Mononuclear cell (primary cell): ENCODE measurements at regions not wholly inside any gene's neighbourhood (a gene's known extent, or its start where the extent isn't known, plus 50 kb on each side); places are given as distances from the start of the nearest gene placed in this dataset.

ENCODE experiments used
- H3K27me3 ChIP-seq: 2 replicates; pipeline ENCODE4 v1.6.0; 2011; ENCODE audit warnings: low read length, control low read depth; ENCODE audit not compliant: insufficient read depth
- H3K4me1 ChIP-seq: 2 replicates; pipeline ENCODE4 v1.5.1; 2011; ENCODE audit warnings: mild to moderate bottlenecking, low read length, control low read depth; ENCODE audit not compliant: insufficient read depth
- H3K4me3 ChIP-seq: 2 replicates; pipeline ENCODE4 v1.5.1; 2011; ENCODE audit warnings: mild to moderate bottlenecking, low read length, moderate library complexity
- H3K9me3 ChIP-seq: 2 replicates; pipeline ENCODE4 v1.5.1; 2011; ENCODE audit warnings: low read depth, mild to moderate bottlenecking, control low read depth, low read length

DNA sequence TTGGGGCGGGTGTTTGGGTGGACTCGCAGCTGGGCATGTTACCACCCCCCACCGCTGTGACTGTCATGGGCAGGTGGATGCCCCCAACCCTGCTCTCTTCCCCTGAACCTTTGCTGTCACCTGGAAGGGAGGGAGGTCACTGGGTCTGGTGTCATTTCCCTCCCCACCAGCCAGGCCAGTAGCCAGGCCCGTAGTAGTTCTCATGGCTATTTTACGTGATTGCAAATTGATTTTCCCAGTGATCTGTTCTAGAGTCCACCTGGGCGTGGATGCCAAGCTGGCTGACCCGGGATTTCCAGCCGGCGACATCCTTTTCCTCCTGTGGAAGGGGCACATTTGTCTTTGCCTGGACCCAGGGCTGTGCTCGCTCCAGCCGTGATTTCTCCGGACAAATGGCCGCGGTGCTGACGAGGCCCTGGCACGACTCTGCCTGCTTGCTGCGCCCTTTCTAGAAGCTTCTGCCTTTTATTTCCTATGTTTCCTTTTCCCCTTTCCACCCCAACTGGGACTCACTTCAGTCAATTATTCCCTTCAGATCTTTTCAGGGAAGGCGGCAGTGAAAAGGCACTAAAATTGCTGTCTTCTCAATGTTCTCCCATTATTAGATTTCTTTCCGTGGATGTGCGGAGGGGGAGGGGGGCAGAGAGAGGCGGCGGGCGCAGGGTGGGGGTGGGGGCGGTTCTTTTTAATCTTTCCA is 226.9 kb upstream of the CIBAR2 start:
- H3K4me3 ChIP-seq, result no peak overlapping the region
- H3K4me1 ChIP-seq, result peaks cover 13% of the 10 kb centered on the region
- no peaks in the 10 kb centered on the region for H3K9me3 ChIP-seq
- no peaks in the 10 kb centered on the region for H3K27me3 ChIP-seq

DNA sequence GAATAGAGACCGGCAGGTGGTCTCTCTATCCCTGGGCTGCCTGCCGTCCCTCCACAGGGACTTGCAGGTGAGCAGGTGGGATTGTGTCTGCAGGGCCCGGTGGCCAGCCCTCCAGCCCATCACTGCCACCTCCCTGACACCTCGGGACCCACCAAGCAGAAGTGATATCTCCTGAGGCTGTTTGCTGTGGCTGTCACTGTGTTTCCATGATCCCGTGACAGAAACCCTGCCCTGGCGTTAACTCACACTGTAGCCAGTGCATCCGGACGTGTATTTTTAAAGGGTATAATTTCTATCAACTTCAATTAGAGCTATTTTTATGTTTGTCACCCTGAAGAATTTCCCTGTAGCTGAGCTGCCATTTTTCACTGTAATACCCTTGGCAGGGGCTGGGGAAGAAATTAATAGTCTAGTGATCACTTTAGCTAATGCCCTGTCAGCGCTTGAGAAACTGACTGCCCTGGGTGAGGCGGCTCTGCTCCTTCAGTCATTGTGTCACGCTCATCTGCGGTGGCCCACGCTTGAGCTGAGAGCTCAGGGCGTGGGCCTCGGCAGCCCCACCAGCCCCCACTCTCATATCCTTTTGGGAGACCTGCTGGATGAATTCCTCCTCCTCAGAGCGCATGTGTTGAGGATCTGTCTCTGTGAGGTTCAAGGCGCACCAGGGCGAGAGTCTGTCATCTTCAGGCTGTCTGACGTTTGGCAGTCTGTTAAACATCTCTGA is 229.9 kb upstream of the CIBAR2 start:
- no peaks in the 10 kb centered on the region for H3K9me3 ChIP-seq
- H3K27me3 ChIP-seq, result no peaks in the 10 kb centered on the region
- H3K4me3 ChIP-seq, result no peak overlapping the region

DNA sequence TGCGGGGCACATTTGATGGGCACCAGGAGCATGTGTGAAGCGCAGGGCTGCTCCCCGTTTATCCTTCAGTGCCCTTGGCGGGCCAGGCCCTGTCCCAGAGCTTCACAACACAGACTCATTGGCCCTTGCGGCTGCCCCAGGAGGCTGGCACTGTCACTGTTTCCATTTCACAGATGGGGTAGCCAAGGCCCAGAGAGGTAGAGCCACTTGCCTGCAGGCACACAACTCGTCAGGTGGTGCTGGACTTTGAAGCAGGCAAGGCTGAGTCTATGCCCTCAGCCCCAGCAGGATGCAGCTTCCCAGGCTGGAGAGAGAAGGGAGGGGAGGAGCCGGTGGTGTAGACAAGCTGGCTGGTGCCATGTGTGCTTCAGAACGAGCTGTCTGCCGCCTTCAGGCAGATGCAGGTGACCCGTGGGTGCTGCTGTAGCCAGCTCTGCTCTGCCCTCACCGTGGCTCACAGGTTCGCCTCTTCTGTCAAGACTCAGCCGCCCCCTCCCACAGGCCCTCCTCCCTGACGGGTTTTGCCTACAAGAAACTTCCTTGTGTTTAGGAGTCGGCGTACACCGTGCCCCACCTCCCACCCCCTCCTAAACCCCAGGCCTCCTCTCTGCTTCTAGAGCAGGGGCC is 232.3 kb upstream of the CIBAR2 start:
- Histone ChIP-seq H3K4me1 (no peaks in the 10 kb centered on the region), H3K4me3 (no peak overlapping the region), H3K9me3 (no peaks in the 10 kb centered on the region), H3K27me3 (no peaks in the 10 kb centered on the region)

More for the DNA sequence above, 229.9 kb upstream of the CIBAR2 start:
- no peaks in the 10 kb centered on the region for H3K4me1 ChIP-seq

DNA sequence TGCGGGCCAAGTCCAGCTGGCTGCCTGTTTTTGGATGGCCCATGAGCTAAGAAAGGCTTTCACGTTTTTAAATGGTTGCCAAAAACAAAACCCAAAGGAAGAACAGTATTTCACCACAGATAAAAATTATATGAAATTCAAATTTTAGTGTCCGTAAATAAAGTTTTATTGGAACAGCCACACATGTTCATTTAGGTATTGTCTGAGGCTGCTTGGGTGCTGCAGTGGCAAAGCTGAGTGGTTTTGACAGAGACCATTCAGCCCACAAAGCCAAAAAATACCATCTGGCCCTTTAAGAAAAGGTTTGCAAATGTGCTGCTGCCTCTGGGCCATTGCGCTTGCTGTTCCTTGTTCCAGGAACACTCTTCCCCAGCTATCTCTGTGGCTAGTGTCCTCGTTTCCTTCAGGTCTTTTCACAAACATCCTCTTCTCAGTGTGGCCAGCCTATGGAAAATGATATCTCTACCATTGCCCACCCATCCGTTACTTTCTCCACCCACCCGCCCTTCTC is 232.9 kb upstream of the CIBAR2 start:
- no peak overlapping the region for H3K4me3 ChIP-seq
- H3K27me3 ChIP-seq, result no peaks in the 10 kb centered on the region
- no peaks in the 10 kb centered on the region for H3K9me3 ChIP-seq
- no peaks in the 10 kb centered on the region for H3K4me1 ChIP-seq

DNA sequence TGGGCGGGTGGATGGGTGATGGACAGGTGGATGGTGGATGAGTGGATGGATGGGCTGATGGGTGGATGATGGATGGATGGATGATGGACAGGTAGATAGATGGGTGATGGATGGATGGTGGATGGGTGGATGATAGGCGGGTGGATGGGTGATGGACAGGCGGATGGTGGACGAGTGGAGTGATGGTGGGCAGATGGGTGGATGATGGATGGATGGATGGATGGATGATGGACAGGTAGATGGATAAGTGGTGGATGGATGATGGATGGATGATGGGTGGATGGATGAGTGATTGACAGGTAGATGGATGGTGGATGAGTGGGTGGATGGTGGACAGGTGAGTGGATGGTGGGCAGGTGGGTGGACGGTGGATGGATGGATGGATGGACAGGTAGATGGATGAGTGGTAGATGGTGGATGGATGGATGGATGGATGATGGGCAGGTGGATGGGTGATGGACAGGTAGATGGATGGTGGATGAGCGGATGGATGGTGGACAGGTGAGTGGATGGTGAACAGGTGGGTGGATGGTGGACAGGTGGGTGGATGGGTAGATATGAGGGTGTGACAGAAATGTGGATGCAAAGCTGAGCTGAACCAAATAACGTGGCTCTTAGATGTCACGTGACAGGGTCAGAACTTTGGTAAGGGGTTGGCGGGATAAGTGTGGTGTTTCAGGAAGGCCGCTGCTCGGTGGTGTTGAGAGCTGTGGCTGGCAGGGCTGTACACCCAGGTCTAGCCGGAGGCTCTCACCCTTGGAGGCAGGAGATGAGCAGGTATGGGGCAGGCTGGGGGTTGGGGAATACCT is 234.3 kb upstream of the CIBAR2 start:
- Histone ChIP-seq H3K4me3 (no peak overlapping the region), H3K4me1 (no peaks in the 10 kb centered on the region), H3K9me3 (no peaks in the 10 kb centered on the region), H3K27me3 (no peaks in the 10 kb centered on the region)

DNA sequence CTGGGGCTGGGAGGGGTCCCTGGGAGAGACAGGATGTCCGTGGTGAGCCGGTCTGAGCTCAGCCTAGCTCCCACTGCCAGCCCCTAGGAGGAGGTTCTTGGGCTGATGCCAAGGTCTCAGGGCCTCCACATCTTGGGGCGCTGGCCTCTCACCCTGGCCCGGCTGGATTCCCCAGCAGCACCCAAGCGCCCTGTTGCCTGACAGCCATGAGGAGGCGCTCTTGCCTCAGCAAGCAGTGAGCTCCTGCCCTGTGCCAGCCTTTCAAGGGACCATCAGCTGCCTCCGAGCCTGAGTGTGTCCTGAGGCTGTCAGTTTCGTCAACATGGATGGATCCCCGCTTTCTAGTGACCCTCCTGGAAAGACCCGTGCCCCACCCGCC is 234.9 kb upstream of the CIBAR2 start:
- Histone ChIP-seq H3K27me3 (no peaks in the 10 kb centered on the region), H3K4me3 (no peak overlapping the region), H3K4me1 (no peaks in the 10 kb centered on the region), H3K9me3 (no peaks in the 10 kb centered on the region)

DNA sequence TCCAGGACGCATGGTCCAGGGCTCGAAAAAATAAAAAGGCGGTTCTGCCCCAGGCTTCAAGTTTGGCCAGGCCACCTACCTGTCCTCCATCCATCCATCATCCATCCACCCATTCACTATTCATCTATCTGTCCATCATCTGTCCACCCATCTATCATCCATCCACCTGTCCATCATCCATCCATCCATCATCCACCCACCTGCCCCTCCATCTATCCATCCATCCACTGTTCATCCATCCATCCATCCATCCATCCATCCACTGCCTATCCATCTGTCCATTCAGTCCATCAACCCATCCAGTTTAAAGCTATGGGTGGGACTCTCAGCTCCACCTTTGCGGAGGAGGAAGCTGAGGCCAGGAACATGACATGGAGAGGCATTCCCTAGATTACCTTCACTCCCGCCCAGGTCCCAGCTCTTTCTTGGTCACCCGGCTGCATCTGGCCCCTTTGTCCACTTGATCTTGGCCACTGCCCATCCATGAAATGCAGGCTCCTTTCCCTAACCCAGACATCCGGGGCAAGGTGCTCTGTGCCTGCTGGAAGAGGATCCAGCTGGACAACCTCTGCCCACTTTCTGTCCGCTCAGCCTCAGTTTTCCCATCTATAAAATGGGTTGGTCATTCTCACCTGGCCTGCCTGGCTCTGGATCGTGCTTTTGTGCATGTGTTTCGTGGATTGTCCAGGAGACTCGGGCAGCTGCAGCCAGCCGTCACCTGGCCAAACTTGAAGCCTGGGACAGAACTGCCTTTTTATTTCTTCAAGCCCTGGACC is 236.0 kb upstream of the CIBAR2 start:
- Histone ChIP-seq H3K27me3 (no peaks in the 10 kb centered on the region), H3K4me3 (no peak overlapping the region), H3K4me1 (no peaks in the 10 kb centered on the region), H3K9me3 (no peaks in the 10 kb centered on the region)

DNA sequence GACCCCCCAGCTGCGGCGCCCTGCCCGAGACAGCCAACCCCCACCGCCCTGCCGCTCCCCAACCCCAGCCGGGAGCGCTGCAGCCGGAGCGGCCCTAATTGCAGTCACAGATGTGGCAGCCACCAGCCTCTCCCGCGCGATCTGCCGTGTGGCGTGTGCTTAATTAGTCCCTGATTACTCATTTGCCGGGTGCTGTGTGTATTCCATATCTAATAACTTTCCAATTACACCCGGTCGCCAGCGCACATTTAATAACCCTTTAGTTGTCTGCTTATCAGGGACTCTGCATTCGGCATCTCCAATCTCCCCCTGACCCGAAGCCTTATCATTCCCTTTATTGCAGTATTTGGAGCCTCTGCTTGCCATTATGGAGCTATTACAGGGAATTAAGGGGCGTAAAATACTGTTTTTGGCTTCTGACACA is 236.7 kb upstream of the CIBAR2 start:
- Histone ChIP-seq H3K4me1 (no peaks in the 10 kb centered on the region), H3K4me3 (no peak overlapping the region), H3K27me3 (no peaks in the 10 kb centered on the region), H3K9me3 (no peaks in the 10 kb centered on the region)

DNA sequence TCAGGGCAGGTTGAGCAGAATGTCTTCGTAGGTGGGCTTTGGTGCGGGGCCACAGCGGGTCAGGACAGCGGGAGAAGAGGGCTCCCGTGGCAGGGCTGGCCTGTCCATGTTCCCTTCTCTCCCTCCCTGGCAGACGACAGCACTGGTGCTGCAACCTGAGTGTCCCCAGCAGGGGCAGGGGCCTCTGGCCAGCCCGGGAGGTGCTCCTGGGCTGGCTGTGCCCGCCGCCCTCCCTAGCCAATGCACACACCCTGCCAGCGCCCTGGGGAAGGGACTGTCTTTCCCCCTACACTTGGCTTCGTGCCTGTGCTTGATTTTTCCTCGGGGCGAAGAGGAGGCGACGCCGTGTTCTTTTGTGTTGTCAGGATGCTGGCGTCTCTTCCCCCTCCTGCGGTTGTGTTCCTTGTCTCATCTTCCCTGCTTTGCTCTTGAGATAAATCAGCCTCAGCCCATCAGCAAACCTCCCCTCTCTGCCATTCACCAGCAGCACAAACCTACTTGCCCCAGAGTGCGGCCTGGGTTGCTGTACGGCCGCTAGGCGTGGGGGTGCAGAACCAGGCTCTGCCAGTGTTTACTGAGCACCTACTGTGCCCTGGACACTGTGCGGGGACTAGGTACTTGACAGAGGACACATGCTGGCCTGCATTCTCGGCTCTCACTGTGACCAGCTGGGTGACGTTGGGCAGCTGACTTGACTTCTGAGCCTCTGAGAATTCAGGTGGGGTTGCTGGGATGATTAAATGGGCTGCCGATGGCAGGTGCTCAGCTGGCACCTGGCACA is 237.3 kb upstream of the CIBAR2 start:
- Histone ChIP-seq H3K4me3 (no peak overlapping the region), H3K9me3 (no peaks in the 10 kb centered on the region), H3K27me3 (no peaks in the 10 kb centered on the region), H3K4me1 (no peaks in the 10 kb centered on the region)

DNA sequence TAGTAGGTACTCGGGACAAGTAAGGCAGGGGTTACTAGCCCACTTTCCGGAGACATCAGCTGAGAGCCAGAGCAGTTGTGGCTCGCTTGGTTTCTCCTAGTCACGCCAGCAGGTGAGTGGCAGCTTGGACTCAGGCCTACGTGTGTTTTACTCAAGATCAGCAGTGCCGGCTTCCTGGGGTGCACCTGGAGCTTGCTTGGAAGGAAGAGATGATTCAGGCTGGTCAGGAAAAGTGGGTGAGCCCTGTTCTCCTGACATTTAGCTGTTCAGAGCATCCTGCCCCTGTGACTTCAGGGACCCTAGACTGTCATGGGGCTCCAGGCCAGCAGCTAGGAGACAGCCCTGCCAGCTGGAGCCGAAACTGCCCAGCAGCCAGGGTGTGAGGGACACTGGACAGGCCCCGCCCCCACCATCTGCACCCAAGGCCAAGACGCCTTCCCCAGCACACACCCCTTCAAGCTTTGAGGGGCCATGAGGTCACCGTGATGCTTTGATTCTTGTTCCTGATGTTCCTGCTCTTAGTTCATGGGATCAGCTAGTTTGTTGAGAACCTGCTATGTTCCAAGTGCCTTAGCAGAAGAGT is 238.0 kb upstream of the CIBAR2 start:
- H3K4me3 ChIP-seq, result no peak overlapping the region
- no peaks in the 10 kb centered on the region for H3K27me3 ChIP-seq
- H3K4me1 ChIP-seq, result no peaks in the 10 kb centered on the region
- H3K9me3 ChIP-seq, result no peaks in the 10 kb centered on the region

DNA sequence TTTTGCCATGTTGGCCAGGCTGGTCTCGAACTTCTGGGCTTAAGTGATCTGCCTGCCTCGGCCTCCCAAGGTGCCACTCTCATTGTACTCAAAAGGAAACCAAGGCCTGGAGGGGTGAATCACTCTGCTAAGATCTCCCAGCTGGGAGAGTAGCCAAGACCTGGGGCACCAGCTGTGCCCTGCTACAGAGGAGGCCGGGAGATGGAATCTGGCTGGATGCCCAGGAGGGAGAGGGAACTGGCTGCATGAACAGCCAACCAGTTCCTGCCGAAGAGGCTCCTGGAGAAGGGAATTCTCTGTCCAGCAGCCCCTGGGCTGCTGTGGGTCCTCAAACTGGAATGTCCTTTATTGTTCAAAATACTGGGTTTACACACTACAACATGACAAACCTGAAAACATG is 238.7 kb upstream of the CIBAR2 start:
- H3K27me3 ChIP-seq, result no peaks in the 10 kb centered on the region
- H3K4me3 ChIP-seq, result no peak overlapping the region
- no peaks in the 10 kb centered on the region for H3K9me3 ChIP-seq
- no peaks in the 10 kb centered on the region for H3K4me1 ChIP-seq

DNA sequence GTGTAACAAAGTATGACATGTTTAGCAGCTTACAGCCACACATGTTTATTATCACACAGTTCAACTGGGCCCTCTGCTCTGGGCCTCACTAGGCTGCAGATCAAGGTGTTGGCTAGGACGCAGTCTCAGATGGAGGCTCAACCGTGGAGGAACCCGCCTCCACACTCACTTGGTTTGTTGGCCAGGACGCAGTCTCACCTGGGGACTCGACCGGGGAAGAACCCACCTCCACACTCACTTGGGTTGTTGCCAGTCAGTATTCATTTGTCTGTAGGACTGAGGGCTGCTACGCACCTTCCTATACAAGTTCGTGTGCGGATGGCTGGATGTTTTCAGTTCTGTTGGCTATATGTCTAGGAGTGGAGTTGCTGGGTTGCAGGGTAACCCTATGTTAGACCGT is 240.7 kb upstream of the CIBAR2 start:
- H3K4me3 ChIP-seq, result no peak overlapping the region
- H3K4me1 ChIP-seq, result no peaks in the 10 kb centered on the region

DNA sequence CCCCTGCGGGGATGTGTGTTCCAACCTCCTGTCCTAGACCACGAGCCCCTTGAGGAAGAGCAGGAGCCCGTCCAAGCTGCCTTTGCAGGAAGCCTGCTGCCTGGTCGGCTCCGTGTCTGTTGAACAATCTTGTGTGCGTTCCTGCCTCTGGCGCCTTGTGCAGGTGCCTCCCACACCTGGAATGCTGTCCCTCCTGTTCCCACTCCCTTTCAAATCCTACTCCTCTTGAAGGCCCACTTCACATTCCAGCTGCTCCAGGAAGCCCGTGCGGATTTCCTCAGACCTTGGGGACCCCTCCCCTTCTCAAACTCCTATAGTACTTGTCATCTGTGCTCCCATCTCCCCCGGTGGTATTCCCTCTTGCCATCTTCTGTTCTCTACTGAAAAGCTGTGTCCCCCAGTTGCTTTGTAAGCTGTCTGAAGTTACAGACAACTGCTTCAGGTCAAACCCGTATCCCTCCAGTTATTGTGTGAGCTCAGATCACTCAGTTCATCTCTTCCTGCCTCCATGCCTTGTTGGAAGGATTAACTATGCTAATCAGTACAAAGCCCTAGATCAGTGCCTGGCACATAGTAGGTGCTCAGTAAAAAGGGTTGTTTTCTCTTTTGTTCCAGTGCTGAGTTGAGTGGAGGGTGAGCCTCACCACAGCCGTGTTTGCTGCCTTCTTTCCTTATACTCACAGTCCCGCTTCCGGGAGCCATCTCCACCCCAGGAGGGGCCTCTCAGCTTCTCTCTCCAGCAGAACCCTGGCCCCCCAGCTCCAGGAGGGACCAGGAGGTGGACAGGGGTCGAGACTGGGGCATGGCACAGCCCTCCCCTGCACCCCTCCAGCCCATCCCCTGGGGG is 241.8 kb upstream of the CIBAR2 start:
- no peak overlapping the region for H3K4me3 ChIP-seq
- no peaks in the 10 kb centered on the region for H3K9me3 ChIP-seq
- no peaks in the 10 kb centered on the region for H3K4me1 ChIP-seq
- H3K27me3 ChIP-seq, result no peaks in the 10 kb centered on the region

More for the DNA sequence above, 240.7 kb upstream of the CIBAR2 start:
- Histone ChIP-seq H3K9me3 (no peaks in the 10 kb centered on the region), H3K27me3 (no peaks in the 10 kb centered on the region)
